ENCODE measurements at regions not wholly inside any gene's neighbourhood (a gene's known extent, or its start where the extent isn't known, plus 50 kb on each side); places are given as distances from the start of the nearest gene placed in this dataset.

- TF ChIP-seq CTCF (IDR thresholded peaks at IDR 0.05) (no peak), POLR2A (IDR thresholded peaks at IDR 0.05) (no peak), POLR2AphosphoS5 (IDR thresholded peaks at IDR 0.05) (no peak)
Measured at GRCh38 chr7:68063171-68063570, 1066.5 kb downstream of the TYW1 start.
